Vagina (tissue), 2 donors: ENCODE measurements at regions not wholly inside any gene's neighbourhood (a gene's known extent, or its start where the extent isn't known, plus 50 kb on each side); places are given as distances from the start of the nearest gene placed in this dataset.

Source experiments
- POLR2A ChIP-seq, 2 donors: fragments of 450-650 bp; IDR thresholded peaks; one replicate each; pipeline ENCODE4 v1.6.1; 2017; ENCODE audit warnings: antibody characterized with exemption in 2 of 2, mild to moderate bottlenecking in 2 of 2, moderate library complexity in 2 of 2
- TF ChIP-seq, protein P1 (sequence below), 3 experiments: fragments of 450-650 bp in 2 of 3; fragments of 200-600 bp in 1 of 3; sonication (generic) in 1 of 3; IDR thresholded peaks; one replicate each; pipeline ENCODE4 v1.5.1; 2017 to 2019; ENCODE audit warnings: antibody characterized with exemption in 3 of 3, mild to moderate bottlenecking in 2 of 3, moderate library complexity in 2 of 3

DNA sequence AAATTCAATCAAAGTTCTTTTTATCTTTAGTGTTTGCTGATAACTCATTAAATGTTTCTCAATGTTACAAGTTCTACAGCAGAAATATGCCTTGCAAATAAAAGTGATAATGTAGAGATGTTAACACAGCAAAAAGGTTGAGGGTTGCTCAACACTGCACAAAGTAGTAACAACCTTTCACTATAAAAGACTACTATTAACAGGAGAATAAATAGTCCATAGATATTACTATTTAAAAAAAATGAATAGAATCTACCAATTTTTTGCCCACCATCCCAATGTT lies 378.1 kb downstream of the RBM43 start:
- no peak for TF ChIP-seq POLR2A (IDR thresholded peaks at IDR 0.05)
- TF ChIP-seq, protein P1, sequence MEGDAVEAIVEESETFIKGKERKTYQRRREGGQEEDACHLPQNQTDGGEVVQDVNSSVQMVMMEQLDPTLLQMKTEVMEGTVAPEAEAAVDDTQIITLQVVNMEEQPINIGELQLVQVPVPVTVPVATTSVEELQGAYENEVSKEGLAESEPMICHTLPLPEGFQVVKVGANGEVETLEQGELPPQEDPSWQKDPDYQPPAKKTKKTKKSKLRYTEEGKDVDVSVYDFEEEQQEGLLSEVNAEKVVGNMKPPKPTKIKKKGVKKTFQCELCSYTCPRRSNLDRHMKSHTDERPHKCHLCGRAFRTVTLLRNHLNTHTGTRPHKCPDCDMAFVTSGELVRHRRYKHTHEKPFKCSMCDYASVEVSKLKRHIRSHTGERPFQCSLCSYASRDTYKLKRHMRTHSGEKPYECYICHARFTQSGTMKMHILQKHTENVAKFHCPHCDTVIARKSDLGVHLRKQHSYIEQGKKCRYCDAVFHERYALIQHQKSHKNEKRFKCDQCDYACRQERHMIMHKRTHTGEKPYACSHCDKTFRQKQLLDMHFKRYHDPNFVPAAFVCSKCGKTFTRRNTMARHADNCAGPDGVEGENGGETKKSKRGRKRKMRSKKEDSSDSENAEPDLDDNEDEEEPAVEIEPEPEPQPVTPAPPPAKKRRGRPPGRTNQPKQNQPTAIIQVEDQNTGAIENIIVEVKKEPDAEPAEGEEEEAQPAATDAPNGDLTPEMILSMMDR (IDR thresholded peaks at IDR 0.05), result no peak
